GM12878 (cell line): ENCODE measurements at regions not wholly inside any gene's neighbourhood (a gene's known extent, or its start where the extent isn't known, plus 50 kb on each side); places are given as distances from the start of the nearest gene placed in this dataset.

Experiments
- ATAC-seq: fragments of 200-7000 bp; cut with Tn5 transposase; 3 replicates; pipeline ENCODE4 v1.9.1; 2020; ENCODE audit warnings: mild to moderate bottlenecking, moderate library complexity
- BruUV-seq: library from RNA; stranded (reverse); fragments of 400-500 nt; replicated peaks from 2 replicates; lab custom pipeline; 2021; lab: Mats Ljungman, UMichigan
- CTCF ChIA-PET: fragments of 300-600 bp; sonication (Branson Sonifier 250); formaldehyde crosslinking; extraction: SDS; loops from one replicate; lab custom pipeline; 2021; ENCODE audit warnings: inconsistent platforms; lab: Yijun Ruan, JAX
- POLR2A ChIA-PET: fragments of 350-600 bp; formaldehyde crosslinking; extraction: SDS; loops from one replicate; lab custom pipeline; 2021; ENCODE audit warnings: inconsistent platforms; lab: Charles Lee
- RAD21 ChIA-PET: fragments of 300-600 bp; sonication (Branson Sonifier 250); formaldehyde crosslinking; loops from one replicate; lab custom pipeline; 2023; ENCODE audit warnings: antibody characterized with exemption; ENCODE audit not compliant: unreplicated experiment; lab: Charles Lee
- SMC1A ChIA-PET: fragments of 300-600 bp; sonication (Branson Sonifier 250); formaldehyde crosslinking; loops from one replicate; lab custom pipeline; 2023; ENCODE audit not compliant: unreplicated experiment, uncharacterized antibody; lab: Charles Lee
- DNase-seq: peaks from one replicate; pipeline ENCODE4 v3.0.0-alpha.2; 2011; ENCODE audit warnings: low read depth, low spot score
- FAIRE-seq: peaks from 3 replicates; lab custom pipeline; 2011; peaks lifted over from hg19 to GRCh38; lab: Jason Lieb, UNC
- H2AFZ ChIP-seq: 2 replicates; pipeline ENCODE4 v1.6.0; 2011; ENCODE audit warnings: low read depth, low read length, control low read depth; ENCODE audit not compliant: control insufficient read depth
- H3K27ac ChIP-seq: 2 replicates; pipeline ENCODE4 v1.5.1; 2011; ENCODE audit warnings: control low read depth; ENCODE audit not compliant: control insufficient read depth, insufficient read depth
- H3K27me3 ChIP-seq, 2 experiments: replicated peaks in 1 of 2; 2 replicates each; pipeline versions ENCODE4 v1.6.0 to v1.6.1; 2011; ENCODE audit warnings: low read length in 1 of 2; ENCODE audit not compliant: control insufficient read depth in 2 of 2, insufficient read depth in 2 of 2
- H3K36me3 ChIP-seq, 2 experiments: 2 replicates each; pipeline ENCODE4 v1.5.1; 2011; ENCODE audit warnings: low read length in 1 of 2; ENCODE audit not compliant: control insufficient read depth in 2 of 2, insufficient read depth in 2 of 2
- H3K4me1 ChIP-seq: 2 replicates; pipeline ENCODE4 v1.6.1; 2011; ENCODE audit warnings: mild to moderate bottlenecking, low read length, moderate library complexity, mixed read lengths; ENCODE audit not compliant: control insufficient read depth, insufficient read depth
- H3K4me2 ChIP-seq: 2 replicates; pipeline ENCODE4 v1.6.0; 2011; ENCODE audit warnings: control low read depth; ENCODE audit not compliant: control insufficient read depth, insufficient read depth
- H3K4me3 ChIP-seq: fragments of 200-600 bp; sonication (generic); 2 replicates; pipeline ENCODE4 v1.5.1; 2016
- H3K79me2 ChIP-seq: 2 replicates; pipeline ENCODE4 v1.6.0; 2011; ENCODE audit warnings: low read length; ENCODE audit not compliant: control insufficient read depth, insufficient read depth
- H3K9ac ChIP-seq: 2 replicates; pipeline ENCODE4 v1.8.0; 2011; ENCODE audit warnings: low read length, control low read depth, mixed read lengths; ENCODE audit not compliant: control insufficient read depth, insufficient read depth
- H3K9me3 ChIP-seq: replicated peaks from 3 replicates; pipeline ENCODE4 v1.5.1; 2011; ENCODE audit warnings: mild to moderate bottlenecking, low read length; ENCODE audit not compliant: control insufficient read depth, insufficient read depth
- H4K20me1 ChIP-seq: 2 replicates; pipeline ENCODE4 v1.6.0; 2011; ENCODE audit not compliant: control insufficient read depth, insufficient read depth
- ASH2L ChIP-seq: fragments of 300-600, 200-600 bp; sonication (generic); IDR thresholded peaks from 2 replicates; pipeline ENCODE4 v1.6.1; 2017; ENCODE audit warnings: low read depth, mild to moderate bottlenecking, borderline replicate concordance
- BRCA1 ChIP-seq: IDR thresholded peaks from 2 replicates; pipeline ENCODE4 v1.6.1; 2011; ENCODE audit warnings: low read depth, low read length, improper control_type of control experiment
- CBFB ChIP-seq: IDR thresholded peaks from 2 replicates; pipeline ENCODE4 v1.6.1; 2016; ENCODE audit warnings: antibody characterized with exemption, low read depth
- EZH2 ChIP-seq: IDR thresholded peaks from 2 replicates; pipeline ENCODE4 v1.6.1; 2012; ENCODE audit warnings: low read depth, mild to moderate bottlenecking, control low read depth, inconsistent platforms, low read length, borderline replicate concordance; ENCODE audit not compliant: control insufficient read depth
- HDAC6 ChIP-seq: fragments of 200-600 bp; sonication (generic); IDR thresholded peaks from one replicate; pipeline ENCODE4 v1.8.0; 2017; ENCODE audit warnings: antibody characterized with exemption; ENCODE audit not compliant: unreplicated experiment
- MXI1 ChIP-seq: fragments of 150-350 bp; IDR thresholded peaks from 2 replicates; pipeline ENCODE4 v1.6.1; 2011; ENCODE audit warnings: low read depth, mild to moderate bottlenecking, inconsistent platforms, low read length, improper control_type of control experiment
- NFYB ChIP-seq: IDR thresholded peaks from 2 replicates; pipeline ENCODE4 v1.6.1; 2011; ENCODE audit warnings: low read depth, mild to moderate bottlenecking, low read length, improper control_type of control experiment, moderate library complexity; ENCODE audit not compliant: insufficient read depth
- PAX8 ChIP-seq: fragments of 450-650 bp; IDR thresholded peaks from 2 replicates; pipeline ENCODE4 v1.6.1; 2017; ENCODE audit warnings: mild to moderate bottlenecking, moderate library complexity
- RBBP5 ChIP-seq: fragments of 200-600 bp; sonication (generic); conservative IDR thresholded peaks from 2 replicates; pipeline ENCODE4 v1.6.1; 2016
- SREBF2 ChIP-seq: IDR thresholded peaks from 2 replicates; pipeline ENCODE4 v1.6.1; 2012; ENCODE audit warnings: mild to moderate bottlenecking, low read length
- ZBTB11 ChIP-seq: fragments of 450-650 bp; formaldehyde crosslinking; IDR thresholded peaks from 2 replicates; pipeline ENCODE4 v1.5.0; 2022; ENCODE audit warnings: mild to moderate bottlenecking, missing genetic modification characterization
- ZZZ3 ChIP-seq: IDR thresholded peaks from 2 replicates; pipeline ENCODE4 v1.6.1; 2011; ENCODE audit warnings: low read depth; ENCODE audit not compliant: control insufficient read depth, insufficient read length
- WGBS: methylation state at CpG from one replicate; pipeline ENCODE4 v1.1.6; 2016; ENCODE audit warnings: low lambda C conversion rate; ENCODE audit not compliant: insufficient replicate concordance, insufficient coverage; ENCODE audit errors: missing lambda C conversion rate; 5-methylcytosine and 5-hydroxymethylcytosine counted together
- in situ Hi-C: fragments of 300-500 bp; cut with MboI; formaldehyde crosslinking; loops from 9 replicates; pipeline ENCODE4 v1.14.3; 2018; ENCODE audit warnings: mixed read lengths
- intact Hi-C: fragments of 100-400 bp; cut with micrococcal nuclease; formaldehyde crosslinking; loops from one replicate; pipeline ENCODE4 v1.14.2; 2022; ENCODE audit not compliant: unreplicated experiment
- TF ChIP-seq, protein P1 (sequence below): IDR thresholded peaks from 2 replicates; pipeline ENCODE4 v1.6.1; 2011; ENCODE audit warnings: mild to moderate bottlenecking, low read depth, low read length, moderate library complexity; ENCODE audit not compliant: insufficient replicate concordance

- no peak overlapping the region for H3K4me3 ChIP-seq
- ChIA-PET RAD21 (no interaction called here), SMC1A (interaction anchor here (1.1 kb wide), 1 partner anchor 10 kb away, joined by 3 read pairs; no protein-coding TSS in a partner anchor), POLR2A (no interaction called here), CTCF (no interaction called here)
- DNase-seq (no peak), ATAC-seq (no peak), FAIRE-seq (no peak)
- no peak overlapping the region for H3K4me2 ChIP-seq
- no peak overlapping the region for H2AFZ ChIP-seq
- no peaks in the 10 kb centered on the region for H3K4me1 ChIP-seq
- no TSS peak for BruUV-seq
- intact Hi-C loops = no loop called here
- 65% methylated on average over 12 of the region's 12 CpGs for WGBS
- no peaks in the 10 kb centered on the region for H3K36me3 ChIP-seq
- no peaks in the 10 kb centered on the region for H3K27me3 ChIP-seq
- no peak overlapping the region for H3K9ac ChIP-seq
- TF ChIP-seq ZBTB11 (no peak), BRCA1 (no peak)
- TF ChIP-seq, all 136 proteins: peak for 0
- no peaks in the 10 kb centered on the region for H3K79me2 ChIP-seq
- no peak overlapping the region for H3K27ac ChIP-seq
- no peaks in the 10 kb centered on the region for H4K20me1 ChIP-seq
- no peaks in the 10 kb centered on the region for H3K9me3 ChIP-seq
- in situ Hi-C loops = no loop called here
Measured at GRCh38 chr18:71643822-71644221, 900.3 kb downstream of the CBLN2 start.

DNA sequence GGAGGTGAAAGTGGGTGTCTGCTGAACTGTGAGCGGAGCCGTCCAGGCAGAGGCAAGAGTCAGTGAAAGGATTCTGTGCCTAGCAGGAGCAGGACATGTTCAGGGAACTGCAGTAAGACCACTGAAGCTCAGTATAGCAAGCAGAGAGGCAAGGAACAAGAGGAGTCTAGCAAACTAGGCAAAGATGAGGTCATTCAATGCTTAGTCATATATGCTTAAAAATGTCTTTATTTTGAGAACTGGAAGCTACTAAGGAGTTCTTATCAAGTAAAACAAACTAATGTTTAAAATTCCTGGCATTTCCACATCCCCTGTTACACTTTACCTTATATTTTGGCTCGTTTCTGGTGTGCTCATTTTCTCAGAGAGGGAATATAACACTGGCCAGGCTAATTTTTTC is 913.4 kb downstream of the CBLN2 start:
- no peak for DNase-seq
- SMC1A ChIA-PET = no interaction called here
- no peak overlapping the region for H3K4me3 ChIP-seq
- FAIRE-seq = no peak
- no peaks in the 10 kb centered on the region for H3K36me3 ChIP-seq
- POLR2A ChIA-PET = no interaction called here
- no peak overlapping the region for H3K9ac ChIP-seq
- BruUV-seq = no TSS peak
- H3K27ac ChIP-seq = no peak overlapping the region
- no peaks in the 10 kb centered on the region for H3K4me1 ChIP-seq
- in situ Hi-C loops (no loop called here), intact Hi-C loops (no loop called here)
- no peak overlapping the region for H2AFZ ChIP-seq
- H3K79me2 ChIP-seq = no peaks in the 10 kb centered on the region
- no peak for ATAC-seq
- CTCF ChIA-PET = no interaction called here
- 3% methylated on average over 3 of the region's 3 CpGs for WGBS
- TF ChIP-seq EZH2 (no peak), ZZZ3 (no peak), HDAC6 (no peak), MXI1 (no peak), RBBP5 (no peak), NFYB (no peak), SREBF2 (no peak), PAX8 (no peak), CBFB (no peak), ASH2L (no peak)
- TF ChIP-seq, protein P1, sequence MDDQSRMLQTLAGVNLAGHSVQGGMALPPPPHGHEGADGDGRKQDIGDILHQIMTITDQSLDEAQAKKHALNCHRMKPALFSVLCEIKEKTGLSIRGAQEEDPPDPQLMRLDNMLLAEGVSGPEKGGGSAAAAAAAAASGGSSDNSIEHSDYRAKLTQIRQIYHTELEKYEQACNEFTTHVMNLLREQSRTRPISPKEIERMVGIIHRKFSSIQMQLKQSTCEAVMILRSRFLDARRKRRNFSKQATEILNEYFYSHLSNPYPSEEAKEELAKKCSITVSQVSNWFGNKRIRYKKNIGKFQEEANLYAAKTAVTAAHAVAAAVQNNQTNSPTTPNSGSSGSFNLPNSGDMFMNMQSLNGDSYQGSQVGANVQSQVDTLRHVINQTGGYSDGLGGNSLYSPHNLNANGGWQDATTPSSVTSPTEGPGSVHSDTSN = no peak
- H3K27me3 ChIP-seq = no peaks in the 10 kb centered on the region
- H3K4me2 ChIP-seq = no peak overlapping the region
- RAD21 ChIA-PET = no interaction called here
- H4K20me1 ChIP-seq = no peaks in the 10 kb centered on the region
- no peaks in the 10 kb centered on the region for H3K9me3 ChIP-seq
